DND-41 (cell line): ENCODE measurements at regions not wholly inside any gene's neighbourhood (a gene's known extent, or its start where the extent isn't known, plus 50 kb on each side); places are given as distances from the start of the nearest gene placed in this dataset.

Experiments
- ATAC-seq: fragments of 200-7000 bp; cut with Tn5 transposase; 3 replicates; pipeline ENCODE4 v1.9.1; 2021; ENCODE audit warnings: low read depth; ENCODE audit not compliant: insufficient read depth
- DNase-seq: peaks from one replicate; pipeline ENCODE4 v3.0.0-alpha.2; 2020
- H2AFZ ChIP-seq: 2 replicates; pipeline ENCODE4 v1.6.0; 2012; ENCODE audit warnings: low read depth, low read length
- H3K27ac ChIP-seq: 2 replicates; pipeline ENCODE4 v1.5.1; 2012; ENCODE audit warnings: low read length, inconsistent platforms
- H3K27me3 ChIP-seq: fragments of 200-600 bp; sonication (generic); 2 replicates; pipeline ENCODE4 v1.6.0; 2012; ENCODE audit warnings: low read length, mild to moderate bottlenecking, inconsistent platforms; ENCODE audit not compliant: insufficient read depth, poor library complexity
- H3K36me3 ChIP-seq: 2 replicates; pipeline ENCODE4 v1.5.1; 2012; ENCODE audit warnings: low read length, inconsistent platforms; ENCODE audit not compliant: insufficient read depth
- H3K4me1 ChIP-seq: 2 replicates; pipeline ENCODE4 v1.5.1; 2012; ENCODE audit warnings: mild to moderate bottlenecking, low read length; ENCODE audit not compliant: insufficient read depth
- H3K4me2 ChIP-seq: 2 replicates; pipeline ENCODE4 v1.6.0; 2012; ENCODE audit warnings: mild to moderate bottlenecking, moderate library complexity, low read length, inconsistent platforms; ENCODE audit not compliant: insufficient read depth
- H3K4me3 ChIP-seq, 2 experiments: fragments of 200-600 bp in 1 of 2; shearing (Covaris generic) in 1 of 2; 2 replicates each; pipeline ENCODE4 v1.5.1; 2012 to 2016; ENCODE audit warnings: inconsistent platforms in 2 of 2, low read length in 2 of 2, mild to moderate bottlenecking in 2 of 2, low read depth in 1 of 2, moderate library complexity in 1 of 2
- H3K79me2 ChIP-seq: 2 replicates; pipeline ENCODE4 v1.6.0; 2012; ENCODE audit warnings: low read length, inconsistent platforms; ENCODE audit not compliant: insufficient read depth
- H3K9ac ChIP-seq: 2 replicates; pipeline ENCODE4 v1.6.0; 2012; ENCODE audit warnings: low read depth, mild to moderate bottlenecking, inconsistent platforms, low read length, moderate library complexity
- H3K9me3 ChIP-seq: 2 replicates; pipeline ENCODE4 v1.5.1; 2012; ENCODE audit warnings: low read length, moderate library complexity, mild to moderate bottlenecking, inconsistent platforms; ENCODE audit not compliant: insufficient read depth, severe bottlenecking
- H4K20me1 ChIP-seq: 2 replicates; pipeline ENCODE4 v1.6.0; 2012; ENCODE audit warnings: low read length; ENCODE audit not compliant: insufficient read depth
- CTCF ChIP-seq: IDR thresholded peaks from 2 replicates; pipeline ENCODE4 v1.5.1; 2012; ENCODE audit warnings: borderline replicate concordance, low read length, moderate library complexity, mild to moderate bottlenecking; ENCODE audit not compliant: poor library complexity, severe bottlenecking; ENCODE audit errors: extremely low read depth
- EZH2 ChIP-seq: IDR thresholded peaks from 3 replicates; pipeline ENCODE4 v1.6.1; 2012; ENCODE audit warnings: borderline replicate concordance, low read depth, mild to moderate bottlenecking, moderate library complexity, low read length, inconsistent platforms; ENCODE audit not compliant: severe bottlenecking

GRCh38 chr13:47553329-47553977, 447.6 kb downstream of the SUCLA2 start:
- ATAC-seq (no peak), DNase-seq (no peak)
- H3K27me3 ChIP-seq = peaks cover 3% of the 10 kb centered on the region
- H3K27ac ChIP-seq = no peak overlapping the region
- no peak overlapping the region for H3K4me2 ChIP-seq
- H3K9ac ChIP-seq = no peak overlapping the region
- H3K79me2 ChIP-seq = no peaks in the 10 kb centered on the region
- H4K20me1 ChIP-seq = no peaks in the 10 kb centered on the region
- H3K4me3 ChIP-seq = no peak overlapping the region
- no peaks in the 10 kb centered on the region for H3K4me1 ChIP-seq
- no peak overlapping the region for H2AFZ ChIP-seq
- no peaks in the 10 kb centered on the region for H3K9me3 ChIP-seq
- H3K36me3 ChIP-seq = no peaks in the 10 kb centered on the region
- TF ChIP-seq EZH2 (no peak), CTCF (no peak)

- H3K4me2 ChIP-seq = no peak overlapping the region
- H3K4me1 ChIP-seq = no peaks in the 10 kb centered on the region
- H3K9ac ChIP-seq = no peak overlapping the region
- TF ChIP-seq CTCF = no peak
- TF ChIP-seq EZH2 = no peak
- H3K79me2 ChIP-seq = no peaks in the 10 kb centered on the region
- no peaks in the 10 kb centered on the region for H3K36me3 ChIP-seq
- DNase-seq = no peak
- no peak overlapping the region for H3K4me3 ChIP-seq
- H3K27me3 ChIP-seq = peaks cover 3% of the 10 kb centered on the region
- ATAC-seq = no peak
- no peak overlapping the region for H3K27ac ChIP-seq
- no peaks in the 10 kb centered on the region for H3K9me3 ChIP-seq
- H4K20me1 ChIP-seq = no peaks in the 10 kb centered on the region
- no peak overlapping the region for H2AFZ ChIP-seq
Observed at GRCh38 chr13:47549219-47549752, 451.8 kb downstream of the SUCLA2 start.

GRCh38 chr13:47548294-47548840, 452.7 kb downstream of the SUCLA2 start:
- no peaks in the 10 kb centered on the region for H3K79me2 ChIP-seq
- DNase-seq = no peak
- H3K27me3 ChIP-seq = peaks cover 3% of the 10 kb centered on the region
- H3K27ac ChIP-seq = no peak overlapping the region
- no peaks in the 10 kb centered on the region for H4K20me1 ChIP-seq
- H3K9me3 ChIP-seq = no peaks in the 10 kb centered on the region
- no peak overlapping the region for H2AFZ ChIP-seq
- no peak overlapping the region for H3K4me2 ChIP-seq
- no peak for TF ChIP-seq CTCF
- no peak overlapping the region for H3K9ac ChIP-seq
- H3K36me3 ChIP-seq = no peaks in the 10 kb centered on the region
- H3K4me3 ChIP-seq = no peak overlapping the region
- ATAC-seq = no peak
- no peaks in the 10 kb centered on the region for H3K4me1 ChIP-seq
